ENCODE measurements at regions not wholly inside any gene's neighbourhood (a gene's known extent, or its start where the extent isn't known, plus 50 kb on each side); places are given as distances from the start of the nearest gene placed in this dataset.
A peak's percentile ranks its signal among the peaks of the same experiment; 100 is the strongest.

GRCh38 chr16:89039756-89040155 lies 53.9 kb upstream of the ACSF3 start:
- peaks cover 15 to 22% of the 10 kb centered on the region in 2 donors for H3K4me1 Mint-ChIP-seq
- no peak overlapping the region for H3K27ac Mint-ChIP-seq
- peaks cover 24 to 39% of the 10 kb centered on the region in 2 donors for H3K27me3 Mint-ChIP-seq
- no peaks in the 10 kb centered on the region for H3K9me3 Mint-ChIP-seq
- H3K36me3 Mint-ChIP-seq, result no peaks in the 10 kb centered on the region
- ATAC-seq (replicated peaks) (peak in 1 of 2 donors; percentile 46), DNase-seq (no peak)
- H3K4me3 Mint-ChIP-seq, result no peak overlapping the region

GRCh38 chr16:89040391-89040790 lies 53.3 kb upstream of the ACSF3 start:
- H3K27ac Mint-ChIP-seq, result peak overlapping the region; percentile 65
- DNase-seq, result no peak
- ATAC-seq (replicated peaks), result no peak
- H3K27me3 Mint-ChIP-seq, result peaks cover 28 to 40% of the 10 kb centered on the region in 2 donors
- H3K4me3 Mint-ChIP-seq, result no peak overlapping the region
- H3K36me3 Mint-ChIP-seq, result no peaks in the 10 kb centered on the region
- H3K9me3 Mint-ChIP-seq, result no peaks in the 10 kb centered on the region
- peaks cover 15 to 22% of the 10 kb centered on the region in 2 donors for H3K4me1 Mint-ChIP-seq

GRCh38 chr16:89040861-89041570 lies 52.6 kb upstream of the ACSF3 start:
- Mint-ChIP-seq H3K27ac (peak overlapping the region; percentile 65), H3K4me3 (no peak overlapping the region), H3K4me1 (peaks cover 15 to 22% of the 10 kb centered on the region in 2 donors), H3K27me3 (peaks cover 32 to 46% of the 10 kb centered on the region in 2 donors), H3K9me3 (peaks cover 3% of the 10 kb centered on the region in 2 donors), H3K36me3 (peaks cover 2 to 3% of the 10 kb centered on the region in 2 donors)
- DNase-seq (no peak), ATAC-seq (replicated peaks) (no peak)

GRCh38 chr16:89041571-89042481 lies 51.8 kb upstream of the ACSF3 start:
- peaks cover 2 to 4% of the 10 kb centered on the region in 2 donors for H3K36me3 Mint-ChIP-seq
- no peak overlapping the region for H3K4me3 Mint-ChIP-seq
- H3K9me3 Mint-ChIP-seq, result peaks cover 3 to 5% of the 10 kb centered on the region in 2 donors
- peaks cover 31 to 51% of the 10 kb centered on the region in 2 donors for H3K27me3 Mint-ChIP-seq
- no peak for DNase-seq
- peaks cover 15 to 18% of the 10 kb centered on the region in 2 donors for H3K4me1 Mint-ChIP-seq
- no peak for ATAC-seq (replicated peaks)
- H3K27ac Mint-ChIP-seq, result no peak overlapping the region

- peaks cover 21 to 47% of the 10 kb centered on the region in 2 donors for H3K27me3 Mint-ChIP-seq
Measured at GRCh38 chr16:89042711-89043551, 50.7 kb upstream of the ACSF3 start.

GRCh38 chr16:89043636-89044417 lies 49.8 kb upstream of the ACSF3 start:
- peaks cover 18 to 39% of the 10 kb centered on the region in 2 donors for H3K27me3 Mint-ChIP-seq
- no peak overlapping the region for H3K27ac Mint-ChIP-seq
- H3K4me1 Mint-ChIP-seq, result peaks cover 7 to 12% of the 10 kb centered on the region in 2 donors
- H3K9me3 Mint-ChIP-seq, result peaks cover 3 to 5% of the 10 kb centered on the region in 2 donors
- peaks cover 2 to 4% of the 10 kb centered on the region in 2 donors for H3K36me3 Mint-ChIP-seq
- H3K4me3 Mint-ChIP-seq, result no peak overlapping the region
- ATAC-seq (replicated peaks), result no peak
- DNase-seq, result no peak

More at GRCh38 chr16:89042711-89043551, 50.7 kb upstream of the ACSF3 start:
- peaks cover 3 to 5% of the 10 kb centered on the region in 2 donors for H3K9me3 Mint-ChIP-seq
- H3K27ac Mint-ChIP-seq, result no peak overlapping the region
- H3K4me3 Mint-ChIP-seq, result no peak overlapping the region
- DNase-seq, result no peak
- peaks cover 2 to 4% of the 10 kb centered on the region in 2 donors for H3K36me3 Mint-ChIP-seq
- H3K4me1 Mint-ChIP-seq, result peaks cover 8 to 17% of the 10 kb centered on the region in 2 donors
- no peak for ATAC-seq (replicated peaks)

Measured in stimulated activated naive B cell treated with anti-CD40 and anti-IgM and Interleukin-4, amounts not matched to agents 10 μg/mL and 1 μg/mL and 100 μg/mL, for 72 hours (primary cell).